ENCODE measurements at regions not wholly inside any gene's neighbourhood (a gene's known extent, or its start where the extent isn't known, plus 50 kb on each side); places are given as distances from the start of the nearest gene placed in this dataset.

- TF ChIP-seq ZNF407 (CRISPR knock-in tag; IDR thresholded peaks at IDR 0.05; ENCODE audit: not compliant biosample characterization): no peak
Observed at GRCh38 chr4:73690051-73690738, 50.2 kb upstream of the CXCL8 start (continued).
